Panc1 (cell line): ENCODE measurements at regions not wholly inside any gene's neighbourhood (a gene's known extent, or its start where the extent isn't known, plus 50 kb on each side); places are given as distances from the start of the nearest gene placed in this dataset.

Experiments
- ATAC-seq: fragments of 200-7000 bp; cut with Tn5 transposase; 2 replicates; pipeline ENCODE4 v1.9.1; 2020; ENCODE audit warnings: mild to moderate bottlenecking, moderate library complexity
- BruUV-seq: library from RNA; stranded (reverse); fragments of 400-500 nt; replicated peaks from 2 replicates; lab custom pipeline; 2021; lab: Mats Ljungman, UMichigan
- CTCF ChIA-PET: fragments of 300-600 bp; sonication (Branson Sonifier 250); formaldehyde crosslinking; loops from one replicate; lab custom pipeline; 2022; ENCODE audit warnings: antibody characterized with exemption; lab: Charles Lee
- POLR2A ChIA-PET: fragments of 300-600 bp; sonication (Branson Sonifier 250); formaldehyde crosslinking; loops from one replicate; lab custom pipeline; 2022; ENCODE audit warnings: antibody characterized with exemption; lab: Charles Lee
- DNase-seq: peaks from one replicate; pipeline ENCODE4 v3.0.0-alpha.2; 2010; ENCODE audit warnings: low read depth, low spot score
- H3K27ac ChIP-seq: 2 replicates; pipeline ENCODE4 v1.5.1; 2011; ENCODE audit warnings: mild to moderate bottlenecking, low read length, inconsistent platforms
- H3K27me3 ChIP-seq: fragments of 200-500 bp; sonication (Bioruptor generic); 2 replicates; pipeline ENCODE4 v1.6.0; 2014; ENCODE audit warnings: low read length, inconsistent platforms; ENCODE audit not compliant: control insufficient read depth, insufficient read depth
- H3K36me3 ChIP-seq: fragments of 200-500 bp; sonication (Bioruptor generic); 2 replicates; pipeline ENCODE4 v1.5.1; 2014; ENCODE audit warnings: inconsistent platforms, mild to moderate bottlenecking, low read length, moderate library complexity; ENCODE audit not compliant: control insufficient read depth, insufficient read depth
- H3K4me1 ChIP-seq: 2 replicates; pipeline ENCODE4 v1.5.1; 2011; ENCODE audit warnings: inconsistent platforms, mild to moderate bottlenecking, low read length, moderate library complexity; ENCODE audit not compliant: control insufficient read depth, insufficient read depth
- H3K4me3 ChIP-seq, 2 experiments: 2 replicates each; pipeline ENCODE4 v1.5.1; 2011 to 2012; ENCODE audit warnings: low read depth in 2 of 2, low read length in 2 of 2, mild to moderate bottlenecking in 2 of 2, inconsistent platforms in 1 of 2, moderate library complexity in 1 of 2
- H3K9me3 ChIP-seq: fragments of 200-500 bp; sonication (Bioruptor generic); 2 replicates; pipeline ENCODE4 v1.5.1; 2014; ENCODE audit warnings: low read depth, mild to moderate bottlenecking, inconsistent platforms, low read length, moderate library complexity; ENCODE audit not compliant: control insufficient read depth, insufficient read depth
- CTCF ChIP-seq: fragments of 450-650 bp; IDR thresholded peaks from 2 replicates; pipeline ENCODE4 v1.5.1; 2017; ENCODE audit warnings: mild to moderate bottlenecking
- POLR2AphosphoS5 ChIP-seq: IDR thresholded peaks from 2 replicates; pipeline ENCODE4 v1.6.1; 2012; ENCODE audit warnings: mild to moderate bottlenecking, low read depth, low read length, moderate library complexity
- SIN3A ChIP-seq: IDR thresholded peaks from 2 replicates; pipeline ENCODE4 v1.6.1; 2012; ENCODE audit warnings: low read depth, mild to moderate bottlenecking, low read length, moderate library complexity, borderline replicate concordance; ENCODE audit not compliant: insufficient read depth
- TCF7L2 ChIP-seq: IDR thresholded peaks from 2 replicates; pipeline ENCODE4 v1.6.1; 2011; ENCODE audit warnings: mild to moderate bottlenecking, low read depth, low read length, inconsistent platforms
- in situ Hi-C: cut with HindIII; loops from 2 replicates; pipeline ENCODE4 v1.10.0; 2016; ENCODE audit warnings: low sequenced_read_pairs, low pct_unique_long_range_greater_than_20kb
- intact Hi-C: fragments of 100-400 bp; cut with micrococcal nuclease; formaldehyde crosslinking; loops from one replicate; pipeline ENCODE4 v1.10.0; 2022; ENCODE audit not compliant: unreplicated experiment
- TF ChIP-seq, protein P1 (sequence below), 2 experiments: IDR thresholded peaks; 2 replicates each; pipeline ENCODE4 v1.6.1; 2011 to 2012; ENCODE audit warnings: low read depth in 2 of 2, control low read depth in 1 of 2, low read length in 1 of 2, mild to moderate bottlenecking in 1 of 2, moderate library complexity in 1 of 2; ENCODE audit not compliant: insufficient read depth in 1 of 2

DNA sequence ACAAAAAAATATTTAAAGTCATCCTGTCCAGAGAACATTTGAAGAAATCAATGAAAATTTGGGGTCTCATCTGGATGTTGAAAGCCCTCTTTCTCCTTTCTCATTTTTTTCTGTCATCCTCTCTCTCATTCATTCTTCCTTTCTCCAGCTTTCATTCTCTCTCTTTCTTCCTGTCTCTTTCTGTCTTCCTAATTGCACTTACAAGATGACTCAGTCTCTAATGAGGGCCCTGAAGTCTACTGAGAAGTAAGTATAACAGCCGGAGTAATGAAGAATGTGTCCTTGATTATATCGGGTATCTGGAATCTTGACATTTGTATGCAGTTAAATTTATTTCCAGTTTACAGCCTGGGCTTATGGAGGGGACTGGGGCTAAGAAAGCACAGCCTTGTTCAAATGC, 232.2 kb upstream of the SULF2 start:
- no peak for ATAC-seq
- H3K27ac ChIP-seq, result no peak overlapping the region
- ChIA-PET POLR2A (no interaction called here), CTCF (no interaction called here)
- in situ Hi-C loops (no loop called here), intact Hi-C loops (no loop called here)
- no peak for DNase-seq
- peaks cover 2% of the 10 kb centered on the region; the same call in 1 of the 2 replicates for H3K27me3 ChIP-seq
- no peak for TF ChIP-seq SIN3A
- no peak for TF ChIP-seq POLR2AphosphoS5
- TF ChIP-seq TCF7L2, result no peak
- TF ChIP-seq, protein P1, sequence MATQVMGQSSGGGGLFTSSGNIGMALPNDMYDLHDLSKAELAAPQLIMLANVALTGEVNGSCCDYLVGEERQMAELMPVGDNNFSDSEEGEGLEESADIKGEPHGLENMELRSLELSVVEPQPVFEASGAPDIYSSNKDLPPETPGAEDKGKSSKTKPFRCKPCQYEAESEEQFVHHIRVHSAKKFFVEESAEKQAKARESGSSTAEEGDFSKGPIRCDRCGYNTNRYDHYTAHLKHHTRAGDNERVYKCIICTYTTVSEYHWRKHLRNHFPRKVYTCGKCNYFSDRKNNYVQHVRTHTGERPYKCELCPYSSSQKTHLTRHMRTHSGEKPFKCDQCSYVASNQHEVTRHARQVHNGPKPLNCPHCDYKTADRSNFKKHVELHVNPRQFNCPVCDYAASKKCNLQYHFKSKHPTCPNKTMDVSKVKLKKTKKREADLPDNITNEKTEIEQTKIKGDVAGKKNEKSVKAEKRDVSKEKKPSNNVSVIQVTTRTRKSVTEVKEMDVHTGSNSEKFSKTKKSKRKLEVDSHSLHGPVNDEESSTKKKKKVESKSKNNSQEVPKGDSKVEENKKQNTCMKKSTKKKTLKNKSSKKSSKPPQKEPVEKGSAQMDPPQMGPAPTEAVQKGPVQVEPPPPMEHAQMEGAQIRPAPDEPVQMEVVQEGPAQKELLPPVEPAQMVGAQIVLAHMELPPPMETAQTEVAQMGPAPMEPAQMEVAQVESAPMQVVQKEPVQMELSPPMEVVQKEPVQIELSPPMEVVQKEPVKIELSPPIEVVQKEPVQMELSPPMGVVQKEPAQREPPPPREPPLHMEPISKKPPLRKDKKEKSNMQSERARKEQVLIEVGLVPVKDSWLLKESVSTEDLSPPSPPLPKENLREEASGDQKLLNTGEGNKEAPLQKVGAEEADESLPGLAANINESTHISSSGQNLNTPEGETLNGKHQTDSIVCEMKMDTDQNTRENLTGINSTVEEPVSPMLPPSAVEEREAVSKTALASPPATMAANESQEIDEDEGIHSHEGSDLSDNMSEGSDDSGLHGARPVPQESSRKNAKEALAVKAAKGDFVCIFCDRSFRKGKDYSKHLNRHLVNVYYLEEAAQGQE (IDR thresholded peaks at IDR 0.05; ENCODE audit: insufficient read depth in 1 of 2, low read depth in 2 of 2, low read length in 1 of 2), result no peak
- TF ChIP-seq CTCF, result no peak
- no peak overlapping the region for H3K4me3 ChIP-seq
- no peaks in the 10 kb centered on the region for H3K9me3 ChIP-seq
- BruUV-seq, result no TSS peak
- no peaks in the 10 kb centered on the region for H3K36me3 ChIP-seq
- H3K4me1 ChIP-seq, result no peaks in the 10 kb centered on the region

DNA sequence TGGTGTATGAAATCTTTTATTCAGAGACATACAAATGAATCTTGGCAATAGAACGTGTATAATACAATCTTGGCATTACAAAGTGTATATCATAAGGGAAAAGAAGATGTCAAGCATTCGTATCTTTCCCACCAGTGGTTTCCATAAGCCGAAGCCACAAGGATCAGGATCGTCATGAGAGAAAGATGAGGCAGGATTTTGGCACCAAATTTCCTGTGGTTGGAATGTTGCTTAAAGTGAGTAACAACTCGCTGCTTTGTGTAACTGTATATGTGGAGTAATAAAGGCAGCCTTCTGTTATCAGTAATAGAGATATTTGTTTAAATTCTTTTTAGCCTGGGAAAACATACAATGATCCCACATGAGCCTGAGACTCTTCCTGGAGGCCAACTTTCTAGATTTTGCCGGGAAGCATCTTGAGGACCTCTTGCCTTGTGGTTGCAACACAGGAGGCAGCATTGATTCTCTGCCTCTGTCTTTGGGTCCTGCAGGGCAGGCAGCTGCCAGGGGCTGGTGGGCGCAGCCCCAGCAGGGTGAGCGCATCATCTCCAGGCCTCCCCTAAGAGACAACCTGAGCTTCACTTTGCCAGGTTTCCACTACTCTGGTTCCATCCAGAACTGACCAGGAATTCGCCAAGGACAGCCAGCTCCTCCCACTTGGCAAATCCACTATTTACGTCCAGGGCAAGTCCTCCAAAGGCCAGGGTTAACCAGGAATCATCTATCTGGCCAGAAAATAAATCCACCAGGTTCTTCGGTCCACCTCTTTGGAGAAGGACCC, 230.9 kb upstream of the SULF2 start:
- intact Hi-C loops (no loop called here), in situ Hi-C loops (no loop called here)
- Histone ChIP-seq H3K27ac (no peak overlapping the region), H3K4me1 (no peaks in the 10 kb centered on the region), H3K4me3 (no peak overlapping the region), H3K9me3 (no peaks in the 10 kb centered on the region), H3K36me3 (no peaks in the 10 kb centered on the region), H3K27me3 (peaks cover 2% of the 10 kb centered on the region; the same call in 1 of the 2 replicates)
- TF ChIP-seq SIN3A (no peak), POLR2AphosphoS5 (no peak), CTCF (no peak), TCF7L2 (no peak)
- TF ChIP-seq, protein P1 (IDR thresholded peaks at IDR 0.05; ENCODE audit: insufficient read depth in 1 of 2, low read depth in 2 of 2, low read length in 1 of 2), result no peak
- ChIA-PET CTCF (no interaction called here), POLR2A (no interaction called here)
- BruUV-seq, result no TSS peak
- DNase-seq (no peak), ATAC-seq (no peak)
